K562 (cell line): ENCODE measurements at regions not wholly inside any gene's neighbourhood (a gene's known extent, or its start where the extent isn't known, plus 50 kb on each side); places are given as distances from the start of the nearest gene placed in this dataset.

Experiments
- SAFB2 ChIP-seq: fragments of 200-400 bp; formaldehyde crosslinking; IDR thresholded peaks from 2 replicates; pipeline ENCODE4 v1.6.1; 2018; ENCODE audit warnings: borderline replicate concordance, low read length, low read depth, moderate library complexity; ENCODE audit not compliant: severe bottlenecking
- TF ChIP-seq, protein P1 (sequence below): fragments of 150-350 bp; conservative IDR thresholded peaks from 2 replicates; pipeline ENCODE4 v1.6.1; 2014; ENCODE audit warnings: low read length

DNA sequence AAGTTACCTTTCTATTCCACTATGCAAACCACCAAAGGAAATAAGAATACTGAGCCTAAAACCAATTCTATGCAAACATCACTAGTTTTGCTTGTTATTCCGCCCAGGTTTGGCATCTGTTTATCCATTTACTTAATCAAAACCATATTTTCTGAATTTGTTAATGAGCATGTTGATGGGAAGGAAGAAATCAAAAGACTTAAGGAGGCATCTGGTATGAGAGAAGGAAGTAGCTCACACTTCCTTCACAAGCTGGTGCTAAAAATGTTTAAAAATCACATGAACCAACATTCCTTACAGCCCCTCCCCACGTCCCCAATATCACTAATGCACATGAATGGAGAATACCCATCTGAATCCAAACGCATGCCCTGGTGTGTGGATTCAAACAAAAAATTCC lies 52.0 kb upstream of the PRKAR2B start (continued):
- TF ChIP-seq, protein P1, sequence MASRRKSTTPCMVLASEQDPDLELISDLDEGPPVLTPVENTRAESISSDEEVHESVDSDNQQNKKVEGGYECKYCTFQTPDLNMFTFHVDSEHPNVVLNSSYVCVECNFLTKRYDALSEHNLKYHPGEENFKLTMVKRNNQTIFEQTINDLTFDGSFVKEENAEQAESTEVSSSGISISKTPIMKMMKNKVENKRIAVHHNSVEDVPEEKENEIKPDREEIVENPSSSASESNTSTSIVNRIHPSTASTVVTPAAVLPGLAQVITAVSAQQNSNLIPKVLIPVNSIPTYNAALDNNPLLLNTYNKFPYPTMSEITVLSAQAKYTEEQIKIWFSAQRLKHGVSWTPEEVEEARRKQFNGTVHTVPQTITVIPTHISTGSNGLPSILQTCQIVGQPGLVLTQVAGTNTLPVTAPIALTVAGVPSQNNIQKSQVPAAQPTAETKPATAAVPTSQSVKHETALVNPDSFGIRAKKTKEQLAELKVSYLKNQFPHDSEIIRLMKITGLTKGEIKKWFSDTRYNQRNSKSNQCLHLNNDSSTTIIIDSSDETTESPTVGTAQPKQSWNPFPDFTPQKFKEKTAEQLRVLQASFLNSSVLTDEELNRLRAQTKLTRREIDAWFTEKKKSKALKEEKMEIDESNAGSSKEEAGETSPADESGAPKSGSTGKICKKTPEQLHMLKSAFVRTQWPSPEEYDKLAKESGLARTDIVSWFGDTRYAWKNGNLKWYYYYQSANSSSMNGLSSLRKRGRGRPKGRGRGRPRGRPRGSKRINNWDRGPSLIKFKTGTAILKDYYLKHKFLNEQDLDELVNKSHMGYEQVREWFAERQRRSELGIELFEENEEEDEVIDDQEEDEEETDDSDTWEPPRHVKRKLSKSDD, result no peak
- TF ChIP-seq SAFB2, result no peak
- TF ChIP-seq, all 486 proteins: peak for 0
